ENCODE measurements at regions not wholly inside any gene's neighbourhood (a gene's known extent, or its start where the extent isn't known, plus 50 kb on each side); places are given as distances from the start of the nearest gene placed in this dataset.
"Not testable (repeated sequence)": the region's sequence is repeated elsewhere in the genome, so short reads cannot be mapped to it uniquely, and the experiment has no call there.

GRCh38 chr4:177242651-177243286 lies 66.9 kb upstream of the NEIL3 start:
- no peak for DNase-seq (ENCODE audit: low read depth)

GRCh38 chr4:177246641-177247584 lies 62.8 kb upstream of the NEIL3 start:
- DNase-seq (ENCODE audit: low read depth) = no peak

- peak; percentile 48 for DNase-seq (ENCODE audit: low read depth)
These were observed 59.5 kb upstream of the NEIL3 start for GRCh38 chr4:177250056-177250696.

GRCh38 chr4:177251237-177251636 lies 58.4 kb upstream of the NEIL3 start:
- DNase-seq (ENCODE audit: low read depth) = no peak

GRCh38 chr4:177255359-177255758 lies 54.3 kb upstream of the NEIL3 start:
- no peak for DNase-seq (ENCODE audit: low read depth)

GRCh38 chr4:177256950-177257349 lies 52.7 kb upstream of the NEIL3 start:
- no peak for DNase-seq (ENCODE audit: low read depth)

- DNase-seq (ENCODE audit: low read depth) = not testable (repeated sequence)
These were observed 50.2 kb upstream of the NEIL3 start for GRCh38 chr4:177259466-177259865.
